A549 (cell line): ENCODE measurements at regions not wholly inside any gene's neighbourhood (a gene's known extent, or its start where the extent isn't known, plus 50 kb on each side); places are given as distances from the start of the nearest gene placed in this dataset.

Experiments used
- ATAC-seq, 2 experiments: fragments of 200-7000 bp in 1 of 2; fragments of >200 bp in 1 of 2; cut with Nextera tagmentation in 1 of 2; cut with Tn5 transposase in 1 of 2; 3 replicates each; pipeline versions ENCODE4 v1.8.0 to v1.9.1; 2018 to 2020; ENCODE audit warnings: mild to moderate bottlenecking in 1 of 2, moderate library complexity in 1 of 2
- CTCF ChIA-PET: fragments of 300-600 bp; sonication (Branson Sonifier 250); formaldehyde crosslinking; extraction: SDS; loops from one replicate; lab custom pipeline; 2021; ENCODE audit warnings: antibody characterized with exemption, inconsistent platforms; lab: Yijun Ruan, JAX
- POLR2A ChIA-PET: fragments of 350-600 bp; formaldehyde crosslinking; extraction: SDS; loops from one replicate; lab custom pipeline; 2021; ENCODE audit warnings: antibody characterized with exemption, inconsistent platforms; lab: Yijun Ruan, JAX
- DNase-seq, 2 experiments: peaks; one replicate each; pipeline versions ENCODE4 v3.0.0 to v3.0.0-alpha.2; 2011 to 2016; ENCODE audit warnings: low read depth in 1 of 2, low spot score in 1 of 2
- FAIRE-seq: peaks from 2 replicates; lab custom pipeline; 2011; peaks lifted over from hg19 to GRCh38; lab: Jason Lieb, UNC
- H3K27ac ChIP-seq, 2 experiments: fragments of >200 bp; sonication (Bioruptor Twin); formaldehyde crosslinking; 3 replicates each; pipeline ENCODE4 v1.5.1; 2016 to 2017
- H3K4me1 ChIP-seq: fragments of >200 bp; sonication (Bioruptor Twin); formaldehyde crosslinking; 3 replicates; pipeline ENCODE4 v1.6.1; 2016
- H3K4me2 ChIP-seq: fragments of >200 bp; sonication (Bioruptor Twin); formaldehyde crosslinking; 3 replicates; pipeline ENCODE4 v1.6.1; 2016
- H3K4me3 ChIP-seq: fragments of >200 bp; sonication (Bioruptor Twin); formaldehyde crosslinking; 3 replicates; pipeline ENCODE4 v1.5.1; 2016
- H3K9me3 ChIP-seq: fragments of >200 bp; sonication (Bioruptor Twin); formaldehyde crosslinking; 3 replicates; pipeline ENCODE4 v1.6.1; 2016
- BHLHE40 ChIP-seq: IDR thresholded peaks from 2 replicates; pipeline ENCODE4 v1.6.1; 2012; ENCODE audit warnings: low read depth, low read length, inconsistent platforms
- CBX8 ChIP-seq: fragments of 200-600 bp; sonication (generic); IDR thresholded peaks from 2 replicates; pipeline ENCODE4 v1.6.1; 2016
- CEBPB ChIP-seq, 2 experiments: fragments of >200 bp in 1 of 2; sonication (Bioruptor Twin) in 1 of 2; formaldehyde crosslinking in 1 of 2; IDR thresholded peaks; 2 replicates each; pipeline ENCODE4 v1.6.1; 2012 to 2016
- CHD2 ChIP-seq: fragments of 150-350 bp; IDR thresholded peaks from 2 replicates; pipeline ENCODE4 v1.6.1; 2014; ENCODE audit warnings: low read length; ENCODE audit not compliant: partially characterized antibody
- EHF ChIP-seq: fragments of 250-450 bp; sonication (Bioruptor Pico); IDR thresholded peaks from 2 replicates; pipeline ENCODE4 v1.5.0; 2020; ENCODE audit warnings: mild to moderate bottlenecking
- GATA3 ChIP-seq: IDR thresholded peaks from 2 replicates; pipeline ENCODE4 v1.6.1; 2012; ENCODE audit warnings: borderline replicate concordance
- HDAC2 ChIP-seq: fragments of 200-600 bp; sonication (generic); IDR thresholded peaks from 2 replicates; pipeline ENCODE4 v1.6.1; 2016
- KDM5A ChIP-seq: fragments of 200-600 bp; sonication (generic); IDR thresholded peaks from 2 replicates; pipeline ENCODE4 v1.6.1; 2016; ENCODE audit warnings: antibody characterized with exemption, mild to moderate bottlenecking
- NFE2L2 ChIP-seq: fragments of 150-350 bp; conservative IDR thresholded peaks from 2 replicates; pipeline ENCODE4 v1.6.1; 2014; ENCODE audit warnings: low read length
- NR3C1 ChIP-seq: fragments of >200 bp; sonication (Bioruptor Twin); formaldehyde crosslinking; IDR thresholded peaks from 3 replicates; pipeline ENCODE4 v1.6.1; 2017
- PHF8 ChIP-seq: fragments of 200-600 bp; sonication (generic); IDR thresholded peaks from 2 replicates; pipeline ENCODE4 v1.6.1; 2016; ENCODE audit warnings: low read depth, mild to moderate bottlenecking, antibody characterized with exemption, moderate library complexity, borderline replicate concordance
- POLR2A ChIP-seq: IDR thresholded peaks from 2 replicates; pipeline ENCODE4 v1.6.1; 2012; ENCODE audit warnings: mild to moderate bottlenecking, low read length
- POLR2AphosphoS2 ChIP-seq: conservative IDR thresholded peaks from 2 replicates; pipeline ENCODE4 v1.6.1; 2012; ENCODE audit warnings: low read length, improper control_type of control experiment, inconsistent platforms
- RARB ChIP-seq: fragments of 250-450 bp; sonication (Bioruptor Pico); IDR thresholded peaks from 2 replicates; pipeline ENCODE4 v1.8.0; 2021; ENCODE audit warnings: mild to moderate bottlenecking, moderate library complexity
- SREBF2 ChIP-seq: fragments of 450-650 bp; IDR thresholded peaks from 2 replicates; pipeline ENCODE4 v1.6.1; 2014; ENCODE audit warnings: mild to moderate bottlenecking, moderate library complexity
- TFCP2L1 ChIP-seq: fragments of 250-450 bp; sonication (Bioruptor Pico); IDR thresholded peaks from 2 replicates; pipeline ENCODE4 v1.5.0; 2021; ENCODE audit warnings: mild to moderate bottlenecking
- ZSCAN20 ChIP-seq: fragments of 250-450 bp; sonication (Bioruptor Pico); IDR thresholded peaks from 2 replicates; pipeline ENCODE4 v1.8.0; 2022; ENCODE audit warnings: mild to moderate bottlenecking, moderate library complexity
- WGBS: methylation state at CpG from one replicate; pipeline ENCODE4 v1.1.6; 2017; ENCODE audit errors: missing lambda C conversion rate; 5-methylcytosine and 5-hydroxymethylcytosine counted together
- TF ChIP-seq, protein P1 (sequence below): fragments of 200-600 bp; sonication (generic); IDR thresholded peaks from 2 replicates; pipeline ENCODE4 v1.6.1; 2016; ENCODE audit warnings: antibody characterized with exemption, mild to moderate bottlenecking, moderate library complexity
- TF ChIP-seq, protein P2 (sequence below): fragments of 250-450 bp; sonication (Bioruptor Pico); IDR thresholded peaks from 2 replicates; pipeline ENCODE4 v1.5.0; 2020; ENCODE audit warnings: low read depth, mild to moderate bottlenecking, moderate library complexity
- TF ChIP-seq, protein P3 (sequence below): IDR thresholded peaks from 2 replicates; pipeline ENCODE4 v1.6.1; 2012

DNA sequence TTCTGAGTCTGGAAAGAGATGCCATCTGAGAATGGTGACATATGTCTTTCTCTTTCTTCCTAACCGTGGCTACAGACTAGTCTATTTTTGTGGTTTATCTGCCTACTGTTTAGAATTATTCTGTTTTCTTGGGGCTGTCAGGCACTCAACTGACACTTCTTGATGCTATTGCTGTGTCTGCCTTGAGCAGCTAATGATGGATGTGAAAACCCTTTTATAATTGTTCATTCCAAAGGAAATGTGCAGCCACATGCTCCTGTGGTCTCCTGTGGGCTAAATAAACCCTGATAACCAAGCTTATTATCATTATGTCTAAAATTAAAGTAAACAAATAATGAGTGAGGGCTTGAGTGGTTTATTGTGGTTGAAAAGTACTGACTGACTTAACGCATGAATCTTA is 52.7 kb upstream of the CXADR start:
- FAIRE-seq (no peak), DNase-seq (no peak)

DNA sequence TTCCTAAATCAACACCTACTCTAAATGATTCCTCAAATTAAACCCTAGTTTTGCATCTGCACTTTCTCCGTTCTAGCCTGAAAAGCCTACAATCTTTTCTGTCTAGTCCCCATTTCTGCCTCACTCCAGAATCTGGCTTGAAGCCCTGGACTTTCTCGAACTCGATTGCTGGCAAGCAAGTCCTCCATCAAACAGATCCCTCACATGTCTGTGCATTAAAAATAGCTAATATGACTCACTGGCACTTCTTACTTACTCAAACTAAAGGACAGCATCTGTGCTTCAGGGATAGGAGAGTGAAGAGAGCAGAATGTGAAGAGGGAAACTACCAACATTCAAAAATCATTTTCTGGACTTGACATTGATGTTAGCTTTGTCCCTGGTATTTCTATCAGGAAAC is 51.8 kb upstream of the CXADR start:
- Histone ChIP-seq H3K4me1 (peaks cover 29% of the 10 kb centered on the region), H3K4me2 (peak overlapping the region; percentile 63), H3K9me3 (no peaks in the 10 kb centered on the region)
- POLR2A ChIA-PET: no interaction called here
- peak; percentile 14 to 26 for DNase-seq
- peak; percentile 69 to 82 for ATAC-seq
- no peak for FAIRE-seq
- 20% methylated on average over 3 of the region's 3 CpGs for WGBS
- TF ChIP-seq, protein P1, sequence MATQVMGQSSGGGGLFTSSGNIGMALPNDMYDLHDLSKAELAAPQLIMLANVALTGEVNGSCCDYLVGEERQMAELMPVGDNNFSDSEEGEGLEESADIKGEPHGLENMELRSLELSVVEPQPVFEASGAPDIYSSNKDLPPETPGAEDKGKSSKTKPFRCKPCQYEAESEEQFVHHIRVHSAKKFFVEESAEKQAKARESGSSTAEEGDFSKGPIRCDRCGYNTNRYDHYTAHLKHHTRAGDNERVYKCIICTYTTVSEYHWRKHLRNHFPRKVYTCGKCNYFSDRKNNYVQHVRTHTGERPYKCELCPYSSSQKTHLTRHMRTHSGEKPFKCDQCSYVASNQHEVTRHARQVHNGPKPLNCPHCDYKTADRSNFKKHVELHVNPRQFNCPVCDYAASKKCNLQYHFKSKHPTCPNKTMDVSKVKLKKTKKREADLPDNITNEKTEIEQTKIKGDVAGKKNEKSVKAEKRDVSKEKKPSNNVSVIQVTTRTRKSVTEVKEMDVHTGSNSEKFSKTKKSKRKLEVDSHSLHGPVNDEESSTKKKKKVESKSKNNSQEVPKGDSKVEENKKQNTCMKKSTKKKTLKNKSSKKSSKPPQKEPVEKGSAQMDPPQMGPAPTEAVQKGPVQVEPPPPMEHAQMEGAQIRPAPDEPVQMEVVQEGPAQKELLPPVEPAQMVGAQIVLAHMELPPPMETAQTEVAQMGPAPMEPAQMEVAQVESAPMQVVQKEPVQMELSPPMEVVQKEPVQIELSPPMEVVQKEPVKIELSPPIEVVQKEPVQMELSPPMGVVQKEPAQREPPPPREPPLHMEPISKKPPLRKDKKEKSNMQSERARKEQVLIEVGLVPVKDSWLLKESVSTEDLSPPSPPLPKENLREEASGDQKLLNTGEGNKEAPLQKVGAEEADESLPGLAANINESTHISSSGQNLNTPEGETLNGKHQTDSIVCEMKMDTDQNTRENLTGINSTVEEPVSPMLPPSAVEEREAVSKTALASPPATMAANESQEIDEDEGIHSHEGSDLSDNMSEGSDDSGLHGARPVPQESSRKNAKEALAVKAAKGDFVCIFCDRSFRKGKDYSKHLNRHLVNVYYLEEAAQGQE: no peak
- TF ChIP-seq NFE2L2: no peak
- TF ChIP-seq HDAC2: no peak
- no peak for TF ChIP-seq POLR2AphosphoS2
- TF ChIP-seq, all 56 proteins: peak for 0
- Histone ChIP-seq H3K4me3 (no peak overlapping the region), H3K27ac (peak overlapping the region in 1 of 2 experiments; percentile 57; a peak in 2 of 6 replicates)
- CTCF ChIA-PET: no interaction called here

More for the DNA sequence above, 52.7 kb upstream of the CXADR start:
- POLR2A ChIA-PET: no interaction called here
- WGBS: 82% methylated on average over 2 of the region's 2 CpGs
- TF ChIP-seq SREBF2 (no peak), TFCP2L1 (CRISPR knock-in tag) (no peak), RARB (CRISPR knock-in tag) (no peak), ZSCAN20 (CRISPR knock-in tag) (no peak), CBX8 (no peak), KDM5A (no peak), CHD2 (no peak), CEBPB (IDR thresholded peaks at IDR 0.05) (no peak), POLR2A (no peak), NR3C1 (no peak), PHF8 (no peak), BHLHE40 (no peak), GATA3 (no peak), EHF (CRISPR knock-in tag) (no peak)
- TF ChIP-seq, protein P2, sequence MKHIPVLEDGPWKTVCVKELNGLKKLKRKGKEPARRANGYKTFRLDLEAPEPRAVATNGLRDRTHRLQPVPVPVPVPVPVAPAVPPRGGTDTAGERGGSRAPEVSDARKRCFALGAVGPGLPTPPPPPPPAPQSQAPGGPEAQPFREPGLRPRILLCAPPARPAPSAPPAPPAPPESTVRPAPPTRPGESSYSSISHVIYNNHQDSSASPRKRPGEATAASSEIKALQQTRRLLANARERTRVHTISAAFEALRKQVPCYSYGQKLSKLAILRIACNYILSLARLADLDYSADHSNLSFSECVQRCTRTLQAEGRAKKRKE (CRISPR knock-in tag): no peak
- TF ChIP-seq, protein P3, sequence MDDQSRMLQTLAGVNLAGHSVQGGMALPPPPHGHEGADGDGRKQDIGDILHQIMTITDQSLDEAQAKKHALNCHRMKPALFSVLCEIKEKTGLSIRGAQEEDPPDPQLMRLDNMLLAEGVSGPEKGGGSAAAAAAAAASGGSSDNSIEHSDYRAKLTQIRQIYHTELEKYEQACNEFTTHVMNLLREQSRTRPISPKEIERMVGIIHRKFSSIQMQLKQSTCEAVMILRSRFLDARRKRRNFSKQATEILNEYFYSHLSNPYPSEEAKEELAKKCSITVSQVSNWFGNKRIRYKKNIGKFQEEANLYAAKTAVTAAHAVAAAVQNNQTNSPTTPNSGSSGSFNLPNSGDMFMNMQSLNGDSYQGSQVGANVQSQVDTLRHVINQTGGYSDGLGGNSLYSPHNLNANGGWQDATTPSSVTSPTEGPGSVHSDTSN: no peak
- TF ChIP-seq, protein P1: no peak
- TF ChIP-seq, all 56 proteins: peak for 0
- ATAC-seq: no peak
- Histone ChIP-seq H3K4me2 (no peak overlapping the region), H3K27ac (no peak overlapping the region; a peak in 1 of 6 replicates), H3K4me3 (no peak overlapping the region), H3K4me1 (peaks cover 29% of the 10 kb centered on the region), H3K9me3 (no peaks in the 10 kb centered on the region)
- CTCF ChIA-PET: interaction anchor here (0.6 kb wide), 1 partner anchor 73 kb away, joined by 3 read pairs; no protein-coding TSS in a partner anchor
